OCI-M2 (cell line): ENCODE measurements at regions not wholly inside any gene's neighbourhood (a gene's known extent, or its start where the extent isn't known, plus 50 kb on each side); places are given as distances from the start of the nearest gene placed in this dataset.

Source experiments
- DNase-seq: peaks from one replicate; lab custom pipeline; 2025; ENCODE audit not compliant: unreplicated experiment; lab: John Stamatoyannopoulos, UW

- no peak for DNase-seq
These were observed 1511.2 kb upstream of the ZEB2 start for GRCh38 chr2:146031158-146031557.

DNA sequence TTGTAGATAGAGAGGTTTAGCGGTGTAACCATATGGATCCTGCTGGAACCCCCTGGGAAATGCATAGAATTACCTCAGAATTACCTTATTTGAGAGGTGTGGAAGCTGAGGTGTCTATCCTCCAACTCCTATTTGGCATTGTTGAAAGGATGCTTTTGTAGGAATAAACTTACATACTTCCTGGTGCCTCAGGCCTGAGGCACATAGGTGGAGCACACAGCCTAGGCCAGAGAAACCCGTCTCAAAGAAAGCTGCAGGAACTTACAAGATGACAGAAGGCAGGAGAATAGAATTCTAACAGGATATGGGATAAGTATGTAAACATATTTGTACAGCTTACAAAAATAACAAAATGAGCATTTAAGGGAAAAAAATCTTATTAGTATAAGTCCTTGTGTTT, 1507.2 kb upstream of the ZEB2 start:
- no peak for DNase-seq

GRCh38 chr2:146025519-146025918, 1505.6 kb upstream of the ZEB2 start:
- no peak for DNase-seq

- DNase-seq = no peak
These were observed 1504.4 kb upstream of the ZEB2 start for GRCh38 chr2:146024212-146024743.

DNA sequence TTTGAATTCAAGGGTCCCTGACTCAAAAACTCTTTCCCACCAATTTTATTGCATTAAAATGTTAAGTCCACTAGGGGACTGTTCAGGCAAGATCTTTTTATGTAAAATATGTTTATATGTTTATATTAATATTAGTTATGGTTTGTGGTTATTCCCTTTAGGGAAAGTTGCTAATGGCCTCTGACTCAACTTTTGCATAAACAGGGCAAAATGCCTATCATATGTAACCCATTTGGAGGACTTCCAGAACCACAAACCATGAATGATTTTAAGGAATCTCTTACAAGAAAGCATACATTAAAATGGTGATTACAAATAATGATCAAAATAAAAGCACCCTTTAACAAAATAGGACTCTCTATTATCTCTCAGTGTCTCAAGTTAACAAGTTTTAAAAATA, 1484.5 kb upstream of the ZEB2 start:
- DNase-seq = no peak

DNA sequence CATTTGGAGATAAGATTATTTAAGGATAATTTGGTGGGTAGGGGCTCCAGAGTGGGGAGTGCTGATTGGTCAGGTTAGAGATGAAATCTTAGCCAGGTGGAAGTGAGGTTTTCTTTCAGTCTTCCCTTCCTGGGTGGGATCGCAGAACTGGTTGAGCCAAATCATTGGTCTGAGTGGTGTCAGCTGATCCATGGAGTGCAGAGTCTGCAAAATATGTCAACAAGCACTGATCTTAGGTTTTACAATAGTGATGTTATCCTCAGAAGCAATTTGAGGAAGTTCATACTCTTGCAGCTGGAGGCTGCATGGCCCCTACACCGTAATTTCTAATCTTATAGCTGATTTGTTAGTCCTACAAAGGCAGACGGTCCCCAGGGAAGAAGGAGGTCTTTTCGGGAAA, 1483.4 kb upstream of the ZEB2 start:
- no peak for DNase-seq

GRCh38 chr2:145994910-145995309, 1475.0 kb upstream of the ZEB2 start:
- DNase-seq = no peak

DNA sequence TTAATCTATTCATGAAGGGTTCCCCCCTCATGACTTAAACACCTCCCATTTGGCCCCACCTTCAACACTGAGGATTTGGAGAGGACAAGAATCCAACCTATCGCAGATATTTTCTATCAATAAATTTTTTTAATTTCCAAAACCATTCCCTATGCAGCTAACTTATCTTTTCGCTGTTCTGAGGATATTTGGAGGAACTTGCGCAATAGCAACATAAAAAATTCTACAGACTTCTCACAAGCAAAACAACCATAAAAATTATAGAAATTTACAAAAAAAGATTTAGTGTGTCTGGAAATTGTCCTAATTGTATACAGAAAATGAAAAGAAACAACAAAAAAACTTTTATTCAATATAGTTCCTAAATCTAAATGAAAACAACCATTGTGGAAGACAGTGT, 1472.7 kb upstream of the ZEB2 start:
- no peak for DNase-seq

- no peak for DNase-seq
These were observed 1467.9 kb upstream of the ZEB2 start for GRCh38 chr2:145987793-145988192.

- DNase-seq = no peak
These were observed 1465.6 kb upstream of the ZEB2 start for GRCh38 chr2:145985517-145985916.

DNA sequence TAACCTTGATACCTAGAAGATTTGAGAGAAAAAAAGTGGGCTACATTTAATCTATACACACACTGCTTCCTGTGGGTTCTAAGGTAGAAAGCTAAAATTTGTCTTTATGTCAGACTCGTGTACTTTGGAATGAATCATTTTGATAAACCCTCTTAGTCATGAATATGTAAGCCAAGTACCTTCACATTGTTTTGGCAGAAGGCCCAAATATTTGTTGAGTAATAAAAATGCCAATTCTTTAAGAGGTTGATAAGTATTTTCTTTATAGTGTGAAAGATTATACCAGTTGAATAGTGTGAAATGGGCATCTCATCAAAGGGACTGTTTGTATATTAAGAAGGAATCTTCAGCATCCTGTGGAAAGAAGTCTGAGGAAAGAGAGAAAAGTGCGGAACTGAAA, 1464.7 kb upstream of the ZEB2 start:
- no peak for DNase-seq

- no peak for DNase-seq
These were observed 1460.4 kb upstream of the ZEB2 start for GRCh38 chr2:145980318-145980717.

- DNase-seq = no peak
These were observed 1455.5 kb upstream of the ZEB2 start for GRCh38 chr2:145975406-145975805.

GRCh38 chr2:145961846-145962245, 1441.9 kb upstream of the ZEB2 start:
- DNase-seq = no peak

GRCh38 chr2:145960479-145961163, 1440.7 kb upstream of the ZEB2 start:
- DNase-seq = no peak

GRCh38 chr2:145958611-145959010, 1438.7 kb upstream of the ZEB2 start:
- DNase-seq = no peak

- DNase-seq = no peak
These were observed 1438.0 kb upstream of the ZEB2 start for GRCh38 chr2:145957929-145958328.

GRCh38 chr2:145939949-145940348, 1420.0 kb upstream of the ZEB2 start:
- DNase-seq = no peak

GRCh38 chr2:145935016-145935415, 1415.1 kb upstream of the ZEB2 start:
- DNase-seq = no peak

DNA sequence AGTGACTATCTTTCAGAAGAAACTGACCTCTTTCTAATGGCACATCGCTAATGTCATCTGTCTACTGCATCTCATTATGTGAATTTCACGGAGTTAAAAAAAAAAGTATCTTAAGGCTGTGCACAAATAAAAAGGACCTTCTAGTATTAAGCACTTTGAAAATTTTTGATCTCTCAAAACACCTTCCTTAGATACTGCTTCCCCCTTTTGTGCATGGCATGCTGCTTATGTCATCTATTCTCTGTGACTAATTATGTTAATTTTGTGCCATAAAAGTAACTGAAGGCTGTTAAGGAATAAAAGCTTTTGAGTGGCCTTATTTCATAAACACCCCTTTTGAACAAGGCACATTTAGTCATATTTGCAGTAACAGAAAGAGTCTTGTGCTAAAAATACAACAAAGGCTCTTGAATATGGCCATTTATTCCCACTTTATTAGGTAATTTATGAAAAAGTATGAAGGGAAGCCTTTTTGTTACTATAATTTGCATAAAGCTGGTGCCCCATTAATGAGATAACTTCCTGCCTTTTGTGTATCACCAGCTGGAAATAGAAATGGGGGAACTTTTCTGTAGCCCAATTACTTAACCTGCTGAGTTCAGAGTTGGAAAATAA, 1412.0 kb upstream of the ZEB2 start:
- no peak for DNase-seq

DNA sequence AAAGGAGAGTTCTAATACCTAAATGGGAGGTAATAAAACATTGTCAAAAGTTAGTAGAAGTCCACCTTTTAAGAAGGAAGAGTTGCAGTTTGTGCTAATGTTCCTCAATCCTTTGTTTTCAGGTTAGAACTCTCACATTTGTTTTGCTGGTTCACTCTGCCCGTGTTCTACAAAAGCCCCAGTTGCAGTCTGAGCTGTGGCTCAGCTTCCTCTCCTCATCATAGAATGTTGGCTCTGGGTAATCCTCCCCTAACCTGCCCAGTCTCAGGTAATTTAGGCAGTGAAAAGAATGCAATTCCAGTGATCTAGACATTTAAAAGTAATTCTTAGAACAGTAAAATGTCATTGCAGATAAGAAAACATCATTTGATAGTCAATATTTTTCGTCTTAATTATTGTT, 1410.4 kb upstream of the ZEB2 start:
- no peak for DNase-seq

DNA sequence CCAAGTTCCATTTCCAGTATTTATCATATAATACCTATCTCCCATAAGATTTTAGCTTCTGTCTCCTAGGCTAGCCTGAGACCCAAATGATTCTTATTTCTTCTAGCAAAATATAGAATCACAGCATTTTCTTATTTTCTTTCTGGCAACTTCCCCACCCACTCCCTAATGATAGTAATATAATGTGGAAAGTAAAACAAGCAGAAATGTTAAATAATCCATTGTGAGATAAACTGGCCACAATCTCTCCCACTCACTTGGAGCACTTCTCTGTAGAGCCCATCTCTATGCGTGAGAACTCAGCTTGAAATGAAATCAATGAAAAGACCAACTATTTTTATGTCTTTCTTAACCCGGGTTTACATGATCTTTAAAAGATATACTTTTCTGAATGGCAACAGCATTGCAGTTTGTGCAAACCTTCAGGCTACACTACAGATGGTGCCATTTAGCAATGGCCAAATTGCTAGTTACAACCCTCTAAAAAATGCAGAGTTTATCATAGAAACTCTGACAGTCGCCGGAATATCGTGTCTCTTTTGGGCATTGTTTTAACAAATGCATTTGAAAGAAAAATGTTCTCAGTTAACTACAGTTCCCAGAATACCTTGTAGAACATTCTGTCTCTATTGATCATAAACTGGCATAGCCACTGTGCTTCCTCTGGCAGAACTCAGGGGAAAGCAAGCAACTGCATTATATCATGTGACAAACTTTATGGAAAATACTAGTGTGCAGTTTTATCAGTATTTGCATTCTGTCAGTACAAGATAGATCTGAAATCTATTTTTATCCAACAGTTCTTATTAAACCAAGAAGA, 1407.4 kb upstream of the ZEB2 start:
- no peak for DNase-seq
